PFSK-1 (cell line): ENCODE measurements at regions not wholly inside any gene's neighbourhood (a gene's known extent, or its start where the extent isn't known, plus 50 kb on each side); places are given as distances from the start of the nearest gene placed in this dataset.

Experiments used
- FOXP2 ChIP-seq: optimal IDR thresholded peaks from 2 replicates; pipeline ENCODE3; 2011; ENCODE audit warnings: borderline replicate concordance, control low read depth, inconsistent platforms; ENCODE audit not compliant: insufficient read depth; ENCODE audit errors: extremely low read length, extremely low read depth
- POLR2AphosphoS5 ChIP-seq: IDR thresholded peaks from 2 replicates; pipeline ENCODE4 v1.6.1; 2012; ENCODE audit warnings: low read depth, mild to moderate bottlenecking, control low read depth, low read length, moderate library complexity
- SIN3A ChIP-seq: IDR thresholded peaks from 2 replicates; pipeline ENCODE4 v1.6.1; 2012; ENCODE audit warnings: mild to moderate bottlenecking, low read length, moderate library complexity, borderline replicate concordance; ENCODE audit not compliant: insufficient read depth
- TAF1 ChIP-seq: IDR thresholded peaks from 2 replicates; pipeline ENCODE4 v1.6.1; 2012; ENCODE audit warnings: low read length, control low read depth, borderline replicate concordance; ENCODE audit not compliant: insufficient read depth
- TF ChIP-seq, protein P1 (sequence below), 2 experiments: IDR thresholded peaks; 2 replicates each; pipeline versions ENCODE4 v1.6.1 to v1.8.0; 2011 to 2012; ENCODE audit warnings: low read depth in 2 of 2, low read length in 2 of 2, control low read depth in 1 of 2, inconsistent platforms in 1 of 2, mild to moderate bottlenecking in 1 of 2, moderate library complexity in 1 of 2; ENCODE audit not compliant: insufficient read depth in 1 of 2

DNA sequence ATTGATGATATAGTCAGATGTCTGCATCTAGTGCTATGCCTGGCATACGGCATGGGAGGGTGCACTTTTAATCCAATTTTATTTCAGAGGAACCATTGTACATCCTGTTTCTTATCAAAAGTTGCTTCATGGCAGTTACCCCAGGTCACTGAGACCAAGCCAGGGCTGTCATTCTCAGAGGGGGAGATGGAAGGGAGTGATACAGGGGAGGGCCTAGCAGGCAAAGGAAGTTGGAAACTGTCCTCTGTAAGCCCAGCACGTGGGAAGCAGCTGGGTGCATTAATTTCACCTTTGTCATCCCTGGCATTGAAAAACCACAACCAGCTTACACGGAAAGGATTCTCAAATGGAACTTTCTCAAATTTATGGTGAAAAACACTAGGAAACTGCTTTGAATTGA, 458.7 kb upstream of the ADAMTS5 start:
- TF ChIP-seq FOXP2 (no peak), SIN3A (no peak), TAF1 (no peak), POLR2AphosphoS5 (no peak)
- TF ChIP-seq, protein P1, sequence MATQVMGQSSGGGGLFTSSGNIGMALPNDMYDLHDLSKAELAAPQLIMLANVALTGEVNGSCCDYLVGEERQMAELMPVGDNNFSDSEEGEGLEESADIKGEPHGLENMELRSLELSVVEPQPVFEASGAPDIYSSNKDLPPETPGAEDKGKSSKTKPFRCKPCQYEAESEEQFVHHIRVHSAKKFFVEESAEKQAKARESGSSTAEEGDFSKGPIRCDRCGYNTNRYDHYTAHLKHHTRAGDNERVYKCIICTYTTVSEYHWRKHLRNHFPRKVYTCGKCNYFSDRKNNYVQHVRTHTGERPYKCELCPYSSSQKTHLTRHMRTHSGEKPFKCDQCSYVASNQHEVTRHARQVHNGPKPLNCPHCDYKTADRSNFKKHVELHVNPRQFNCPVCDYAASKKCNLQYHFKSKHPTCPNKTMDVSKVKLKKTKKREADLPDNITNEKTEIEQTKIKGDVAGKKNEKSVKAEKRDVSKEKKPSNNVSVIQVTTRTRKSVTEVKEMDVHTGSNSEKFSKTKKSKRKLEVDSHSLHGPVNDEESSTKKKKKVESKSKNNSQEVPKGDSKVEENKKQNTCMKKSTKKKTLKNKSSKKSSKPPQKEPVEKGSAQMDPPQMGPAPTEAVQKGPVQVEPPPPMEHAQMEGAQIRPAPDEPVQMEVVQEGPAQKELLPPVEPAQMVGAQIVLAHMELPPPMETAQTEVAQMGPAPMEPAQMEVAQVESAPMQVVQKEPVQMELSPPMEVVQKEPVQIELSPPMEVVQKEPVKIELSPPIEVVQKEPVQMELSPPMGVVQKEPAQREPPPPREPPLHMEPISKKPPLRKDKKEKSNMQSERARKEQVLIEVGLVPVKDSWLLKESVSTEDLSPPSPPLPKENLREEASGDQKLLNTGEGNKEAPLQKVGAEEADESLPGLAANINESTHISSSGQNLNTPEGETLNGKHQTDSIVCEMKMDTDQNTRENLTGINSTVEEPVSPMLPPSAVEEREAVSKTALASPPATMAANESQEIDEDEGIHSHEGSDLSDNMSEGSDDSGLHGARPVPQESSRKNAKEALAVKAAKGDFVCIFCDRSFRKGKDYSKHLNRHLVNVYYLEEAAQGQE (IDR thresholded peaks at IDR 0.05; ENCODE audit: insufficient read depth in 1 of 2, low read depth in 2 of 2, low read length in 2 of 2), result no peak

DNA sequence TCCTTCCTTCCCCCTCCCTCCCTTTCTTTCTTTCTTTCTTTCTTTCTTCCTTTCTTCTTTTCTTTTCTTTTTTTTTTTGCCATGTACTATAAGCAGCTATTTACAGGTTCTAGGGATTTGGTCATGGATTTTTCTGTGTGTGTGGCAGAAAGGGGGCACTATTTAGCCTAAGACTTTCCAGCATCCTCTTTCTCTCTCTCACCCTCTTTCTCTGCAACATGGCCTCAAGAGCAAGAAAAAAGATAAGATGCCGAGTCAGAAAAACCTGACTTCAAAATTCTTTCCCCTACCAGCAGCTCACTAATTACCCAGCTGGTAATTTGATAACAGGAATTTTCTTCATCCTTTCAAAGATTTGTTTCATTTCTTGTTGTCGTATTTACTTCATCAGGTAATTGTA, 458.3 kb upstream of the ADAMTS5 start:
- TF ChIP-seq POLR2AphosphoS5 (no peak), SIN3A (no peak), FOXP2 (no peak), TAF1 (no peak)
- TF ChIP-seq, protein P1 (IDR thresholded peaks at IDR 0.05; ENCODE audit: insufficient read depth in 1 of 2, low read depth in 2 of 2, low read length in 2 of 2), result no peak

DNA sequence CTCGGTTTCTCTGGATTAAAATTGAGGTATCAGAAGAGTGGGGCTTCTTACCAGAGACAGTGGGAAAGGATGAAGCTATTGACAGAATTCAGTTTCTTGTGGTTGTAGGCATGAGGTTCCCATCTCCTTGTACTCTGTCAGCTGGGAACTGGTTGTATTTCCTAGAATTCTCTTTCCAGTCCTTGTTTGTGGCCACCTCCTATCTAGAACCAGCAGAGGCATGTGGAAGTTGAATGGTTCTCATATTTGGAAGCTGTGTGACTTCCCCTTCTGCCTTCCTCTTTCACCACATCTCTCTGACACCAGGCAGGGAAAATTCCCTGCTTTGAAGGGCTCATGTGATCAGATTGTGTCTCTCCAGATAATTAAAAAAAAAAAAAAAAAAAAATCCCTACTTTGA, 457.7 kb upstream of the ADAMTS5 start:
- no peak for TF ChIP-seq POLR2AphosphoS5

DNA sequence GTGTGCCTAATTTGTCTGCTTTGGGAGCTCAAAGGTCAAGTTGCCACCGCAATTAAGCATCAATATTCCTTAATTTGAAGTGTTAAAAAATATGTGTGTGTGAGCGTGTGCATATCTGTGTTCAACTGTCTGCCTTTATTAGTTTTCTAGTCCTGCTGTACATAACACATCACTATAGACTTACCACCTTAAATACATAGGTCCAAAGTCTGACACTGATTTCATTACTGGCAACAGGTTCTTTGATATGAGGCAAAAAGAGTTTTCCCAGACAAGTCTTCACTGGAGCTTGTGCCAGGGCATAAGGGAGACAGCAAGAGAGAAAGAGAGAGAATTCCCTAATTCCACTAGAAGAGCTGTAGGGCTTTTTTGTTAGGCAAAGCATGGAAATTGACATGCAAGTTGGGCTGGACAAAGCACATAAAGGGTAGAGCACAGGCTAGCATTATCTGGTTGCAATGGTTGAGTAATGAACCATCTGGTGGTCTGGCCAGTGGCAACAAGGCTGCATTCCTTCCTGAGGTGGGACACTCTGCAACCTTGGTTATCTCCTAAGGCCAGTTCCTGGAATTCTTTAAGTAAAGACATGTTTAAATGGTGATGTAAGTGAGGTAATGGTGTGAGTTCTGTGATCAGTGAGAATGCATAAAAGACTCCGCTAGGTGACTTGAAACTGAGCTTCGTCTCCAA, 457.2 kb upstream of the ADAMTS5 start:
- TF ChIP-seq POLR2AphosphoS5 (no peak), FOXP2 (no peak), TAF1 (no peak), SIN3A (no peak)
- TF ChIP-seq, protein P1 (IDR thresholded peaks at IDR 0.05; ENCODE audit: insufficient read depth in 1 of 2, low read depth in 2 of 2, low read length in 2 of 2), result no peak

DNA sequence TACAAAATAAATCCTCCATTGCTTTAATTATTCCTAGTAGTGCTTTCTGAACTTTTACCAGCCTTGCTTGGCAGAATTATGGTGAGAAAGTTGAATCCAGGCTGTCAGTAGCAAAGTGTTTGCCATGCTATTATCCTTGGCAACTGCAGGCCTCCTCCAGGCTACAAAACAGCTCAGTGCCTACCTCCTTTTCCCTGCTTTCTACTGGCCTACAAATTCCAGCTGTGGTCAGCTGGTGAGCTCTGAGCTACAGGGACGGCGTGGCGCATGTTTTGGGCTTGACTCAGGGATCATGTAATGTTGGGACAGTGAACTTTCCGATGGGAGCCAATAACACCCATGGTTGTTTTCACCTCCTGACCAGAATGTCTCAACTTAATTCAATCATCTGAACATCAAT, 456.1 kb upstream of the ADAMTS5 start:
- TF ChIP-seq TAF1 (no peak), POLR2AphosphoS5 (no peak), FOXP2 (no peak), SIN3A (no peak)
- TF ChIP-seq, protein P1 (IDR thresholded peaks at IDR 0.05; ENCODE audit: insufficient read depth in 1 of 2, low read depth in 2 of 2, low read length in 2 of 2), result no peak
